ENCODE measurements at regions not wholly inside any gene's neighbourhood (a gene's known extent, or its start where the extent isn't known, plus 50 kb on each side); places are given as distances from the start of the nearest gene placed in this dataset.

DNA sequence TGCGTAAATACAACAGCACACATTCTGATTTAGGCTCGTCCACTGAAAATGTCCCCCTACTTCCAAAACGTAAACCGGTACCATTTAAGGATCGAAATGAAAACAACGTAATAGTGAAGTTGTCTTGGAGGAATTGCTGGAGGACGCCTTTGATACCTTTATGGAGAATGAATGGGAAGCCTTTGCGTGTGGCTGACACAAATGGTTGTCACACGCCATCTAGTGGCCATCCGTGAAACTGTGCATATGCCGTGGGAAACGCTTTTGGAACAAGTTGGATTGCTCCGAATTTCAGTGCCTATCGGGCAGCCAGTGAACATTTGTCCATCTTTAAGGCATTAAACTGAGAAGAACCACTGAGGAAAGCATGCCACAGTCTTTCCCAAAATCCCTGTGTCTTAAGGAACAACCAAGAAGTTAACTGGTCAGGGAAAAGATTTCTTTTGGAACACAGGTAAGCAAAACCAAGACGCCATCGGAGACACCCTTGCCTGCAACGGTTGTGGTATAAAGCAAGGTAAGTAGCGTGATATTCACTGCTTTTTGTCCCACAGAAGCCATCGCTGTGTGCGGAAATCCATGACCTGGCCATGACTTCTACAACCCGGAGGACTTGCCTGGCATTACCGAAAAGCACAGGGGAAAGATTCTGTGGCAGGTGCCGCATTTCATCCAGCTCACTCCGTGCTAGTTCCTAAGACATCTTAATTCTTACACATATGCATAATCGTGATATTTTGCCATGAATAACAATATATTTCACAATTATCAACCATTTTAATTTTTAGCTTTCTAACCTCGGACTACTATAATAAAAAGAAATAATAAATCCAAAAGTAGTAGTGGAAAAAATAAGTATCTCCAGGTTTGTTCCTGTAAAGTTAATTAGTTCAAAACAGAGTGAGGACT lies 100.6 kb downstream of the FAM204A start:
- intact Hi-C loops (cut with micrococcal nuclease) = loop anchor here (1.0 to 10.0 kb wide), 7 partner anchors 183 to 1025 kb away; no protein-coding TSS in a partner anchor
- Histone ChIP-seq H3K23ac (ENCODE audit: low read depth, low read length) (no peak overlapping the region), H3K36me3 (ENCODE audit: control insufficient read depth, insufficient read depth, low read length) (no peaks in the 10 kb centered on the region), H4K91ac (ENCODE audit: insufficient read depth, low read depth, low read length) (no peak overlapping the region), H2AK9ac (replicated peaks; ENCODE audit: low read depth, low read length, poor library complexity) (peak overlapping the region; percentile 44), H3K4me2 (ENCODE audit: low read depth, low read length) (no peak overlapping the region), H3K9me1 (ENCODE audit: insufficient read depth, low read length) (no peaks in the 10 kb centered on the region), H3K9ac (ENCODE audit: low read depth, low read length) (no peak overlapping the region), H2BK120ac (ENCODE audit: low read depth, low read length) (no peak overlapping the region), H3K27me3 (ENCODE audit: control insufficient read depth, insufficient read depth, low read length) (peaks cover 9% of the 10 kb centered on the region), H3K4me3 (ENCODE audit: insufficient read depth, low read depth, low read length) (no peak overlapping the region), H3K27ac (ENCODE audit: insufficient read depth, low read length) (no peak overlapping the region), H4K8ac (ENCODE audit: low read depth in 2 of 2, low read length in 2 of 2) (no peak overlapping the region), H3K4ac (ENCODE audit: low read depth, low read length) (no peak overlapping the region), H3K79me1 (ENCODE audit: low read depth in 1 of 2, low read length in 2 of 2) (no peaks in the 10 kb centered on the region), H2AFZ (replicated peaks; ENCODE audit: low read length, poor library complexity) (peak overlapping the region; percentile 55), H3K9me3 (ENCODE audit: control insufficient read depth, insufficient read depth, low read length) (no peaks in the 10 kb centered on the region), H3K4me1 (ENCODE audit: control insufficient read depth, insufficient read depth, low read length) (no peaks in the 10 kb centered on the region), H2BK15ac (ENCODE audit: low read depth, low read length) (no peak overlapping the region), H3K56ac (ENCODE audit: extremely low read depth, insufficient read depth, low read length) (no peak overlapping the region), H2AK5ac (ENCODE audit: low read depth, low read length) (no peak overlapping the region), H2BK20ac (ENCODE audit: low read depth, low read length) (no peak overlapping the region), H3K18ac (ENCODE audit: low read depth, low read length) (no peak overlapping the region), H3K14ac (replicated peaks; ENCODE audit: low read depth, low read length) (no peak overlapping the region), H4K20me1 (ENCODE audit: insufficient read depth, low read length) (no peaks in the 10 kb centered on the region), H2BK5ac (ENCODE audit: low read depth, low read length, poor library complexity, severe bottlenecking) (no peak overlapping the region), H4K5ac (ENCODE audit: low read depth, low read length) (no peak overlapping the region)
- WGBS, 2 experiments (ENCODE audit: extremely low coverage in 2 of 2, insufficient read length in 1 of 2) = 3% methylated on average over 7 of the region's 26 CpGs; no CpG with 5 or more reads in 1 of the 2 experiments
- POLR2A ChIA-PET (ENCODE audit: unreplicated experiment) = no interaction called here
- CTCF ChIA-PET = interaction anchor here (0.7 to 1.6 kb wide), 11 partner anchors 18 to 846 kb away, joined by 3 to 14 read pairs (median 3); no protein-coding TSS in a partner anchor
- ATAC-seq (ENCODE audit: low read depth) = peak; percentile 90
- dilution Hi-C loops (cut with HindIII; ENCODE audit: low sequenced_read_pairs, unreplicated experiment) = no loop called here
- BruUV-seq (replicated peaks) = no TSS peak
- TF ChIP-seq SMC3 (IDR thresholded peaks at IDR 0.05; ENCODE audit: low read depth, low read length) (peak; percentile 88), RAD21 (IDR thresholded peaks at IDR 0.05; ENCODE audit: low read length) (peak; percentile 90), CTCF (conservative IDR thresholded peaks at IDR 0.05; ENCODE audit: low read depth, low read length) (peak; percentile 94), MXI1 (IDR thresholded peaks at IDR 0.05; ENCODE audit: borderline replicate concordance, low read depth, low read length) (no peak)
- peak; percentile 77 for DNase-seq
- in situ Hi-C loops (cut with MboI; ENCODE audit: low sequenced_read_pairs) = loop anchor here (5.0 to 25.0 kb wide), 3 partner anchors 699 to 1029 kb away; partner anchors contain the start of gene EMX2

Measured in IMR-90 (cell line).